GM23248 (cell line): ENCODE measurements at regions not wholly inside any gene's neighbourhood (a gene's known extent, or its start where the extent isn't known, plus 50 kb on each side); places are given as distances from the start of the nearest gene placed in this dataset.

Source experiments
- DNase-seq: peaks from one replicate; pipeline ENCODE4 v3.0.0-alpha.2; 2015
- H2AFZ ChIP-seq: fragments of 200-600 bp; sonication (generic); 2 replicates; pipeline ENCODE4 v1.6.1; 2016; ENCODE audit warnings: antibody characterized with exemption
- H3F3A ChIP-seq: fragments of 200-600 bp; sonication (generic); 2 replicates; pipeline ENCODE4 v1.6.1; 2016; ENCODE audit warnings: mild to moderate bottlenecking, antibody characterized with exemption, mixed run types; ENCODE audit not compliant: insufficient read depth
- H3K27ac ChIP-seq: fragments of 200-600 bp; sonication (generic); 2 replicates; pipeline ENCODE4 v1.5.1; 2016; ENCODE audit warnings: mild to moderate bottlenecking
- H3K27me3 ChIP-seq: fragments of 200-600 bp; sonication (generic); replicated peaks from 2 replicates; pipeline ENCODE4 v1.6.1; 2016; ENCODE audit warnings: mild to moderate bottlenecking; ENCODE audit not compliant: insufficient read depth
- H3K36me3 ChIP-seq: fragments of 200-600 bp; sonication (generic); 2 replicates; pipeline ENCODE4 v1.6.1; 2016; ENCODE audit warnings: low read depth, mild to moderate bottlenecking
- H3K4me1 ChIP-seq: fragments of 200-600 bp; sonication (generic); 2 replicates; pipeline ENCODE4 v1.6.1; 2016; ENCODE audit warnings: mild to moderate bottlenecking; ENCODE audit not compliant: insufficient read depth
- H3K4me2 ChIP-seq: fragments of 200-600 bp; sonication (generic); one replicate; pipeline ENCODE4 v1.6.1; 2016; ENCODE audit warnings: mild to moderate bottlenecking; ENCODE audit not compliant: unreplicated experiment
- H3K4me3 ChIP-seq: fragments of 200-600 bp; sonication (generic); 2 replicates; pipeline ENCODE4 v1.5.1; 2016; ENCODE audit warnings: mild to moderate bottlenecking
- H3K79me2 ChIP-seq: fragments of 200-600 bp; sonication (generic); 2 replicates; pipeline ENCODE4 v1.6.1; 2016; ENCODE audit warnings: mild to moderate bottlenecking; ENCODE audit not compliant: insufficient read depth
- H3K9ac ChIP-seq: fragments of 200-600 bp; sonication (generic); 2 replicates; pipeline ENCODE4 v1.6.1; 2016; ENCODE audit warnings: mild to moderate bottlenecking
- H3K9me2 ChIP-seq: fragments of 200-600 bp; sonication (generic); 2 replicates; pipeline ENCODE4 v1.6.1; 2016; ENCODE audit warnings: mixed run types, mild to moderate bottlenecking, moderate library complexity; ENCODE audit not compliant: insufficient read depth
- H3K9me3 ChIP-seq: fragments of 200-600 bp; sonication (generic); one replicate; pipeline ENCODE4 v1.6.1; 2017; ENCODE audit warnings: low read depth
- H4K20me1 ChIP-seq: fragments of 200-600 bp; sonication (generic); 2 replicates; pipeline ENCODE4 v1.6.0; 2016; ENCODE audit not compliant: insufficient read depth
- EZH2 ChIP-seq: fragments of 200-600 bp; sonication (generic); IDR thresholded peaks from 2 replicates; pipeline ENCODE4 v1.6.1; 2018; ENCODE audit warnings: antibody characterized with exemption, mild to moderate bottlenecking; ENCODE audit not compliant: insufficient read depth, poor library complexity, severe bottlenecking
- EZH2phosphoT487 ChIP-seq: fragments of 200-600 bp; sonication (generic); IDR thresholded peaks from 2 replicates; pipeline ENCODE4 v1.6.1; 2018; ENCODE audit warnings: antibody characterized with exemption, moderate library complexity, mild to moderate bottlenecking, low read depth; ENCODE audit not compliant: insufficient read depth
- WGBS, 2 experiments: methylation state at CpG; one replicate each; pipeline ENCODE4 v1.1.6; 2015 to 2017; ENCODE audit warnings: low lambda C conversion rate in 2 of 2, low coverage in 1 of 2; ENCODE audit errors: missing lambda C conversion rate in 2 of 2; 5-methylcytosine and 5-hydroxymethylcytosine counted together
- in situ Hi-C: fragments of 300-500 bp; cut with MboI; formaldehyde crosslinking; loops from 2 replicates; pipeline ENCODE4 v1.15.0; 2020

- 21 to 23% methylated on average over 3 of the region's 3 CpGs for WGBS, 2 experiments
- H4K20me1 ChIP-seq: no peaks in the 10 kb centered on the region
Observed at GRCh38 chr15:85847031-85847430, 52.3 kb upstream of the KLHL25 start.

GRCh38 chr15:85849946-85850345 lies 55.2 kb upstream of the KLHL25 start:
- H2AFZ ChIP-seq: no peak overlapping the region
- no peaks in the 10 kb centered on the region for H3K36me3 ChIP-seq
- H3K79me2 ChIP-seq: no peaks in the 10 kb centered on the region
- no peaks in the 10 kb centered on the region for H4K20me1 ChIP-seq
- peaks cover 16% of the 10 kb centered on the region for H3K27me3 ChIP-seq
- no peaks in the 10 kb centered on the region for H3K9me3 ChIP-seq
- TF ChIP-seq EZH2: no peak
- no peak for TF ChIP-seq EZH2phosphoT487
- no peak overlapping the region for H3K4me3 ChIP-seq
- no peaks in the 10 kb centered on the region for H3K4me1 ChIP-seq
- DNase-seq: no peak
- no peak overlapping the region for H3K4me2 ChIP-seq
- WGBS, 2 experiments: 79 to 81% methylated on average over 11 of the region's 11 CpGs
- H3K9me2 ChIP-seq: no peaks in the 10 kb centered on the region
- in situ Hi-C loops: loop anchor here (25.0 kb wide), 1 partner anchor 1637 kb away; no protein-coding TSS in a partner anchor
- no peaks in the 10 kb centered on the region for H3F3A ChIP-seq
- no peak overlapping the region for H3K9ac ChIP-seq
- no peak overlapping the region for H3K27ac ChIP-seq

More at GRCh38 chr15:85847031-85847430, 52.3 kb upstream of the KLHL25 start:
- H3K4me3 ChIP-seq: no peak overlapping the region
- H3K9me3 ChIP-seq: no peaks in the 10 kb centered on the region
- no peaks in the 10 kb centered on the region for H3K36me3 ChIP-seq
- in situ Hi-C loops: no loop called here
- H3K27me3 ChIP-seq: peaks cover 12% of the 10 kb centered on the region
- H3K4me2 ChIP-seq: no peak overlapping the region
- H3K9me2 ChIP-seq: no peaks in the 10 kb centered on the region
- no peak for DNase-seq
- H3K27ac ChIP-seq: no peak overlapping the region
- no peaks in the 10 kb centered on the region for H3F3A ChIP-seq
- TF ChIP-seq EZH2phosphoT487: no peak
- TF ChIP-seq EZH2: no peak
- H3K4me1 ChIP-seq: no peaks in the 10 kb centered on the region
- no peaks in the 10 kb centered on the region for H3K79me2 ChIP-seq
- no peak overlapping the region for H2AFZ ChIP-seq
- no peak overlapping the region for H3K9ac ChIP-seq

GRCh38 chr15:85852969-85853368 lies 58.2 kb upstream of the KLHL25 start:
- 35 to 37% methylated on average over 3 of the region's 3 CpGs for WGBS, 2 experiments

GRCh38 chr15:85854345-85855097 lies 59.8 kb upstream of the KLHL25 start:
- TF ChIP-seq EZH2phosphoT487: no peak
- TF ChIP-seq EZH2: no peak
- no peaks in the 10 kb centered on the region for H3K79me2 ChIP-seq
- 31 to 33% methylated on average over 10 to 11 of the region's 11 CpGs for WGBS, 2 experiments
- peaks cover 14% of the 10 kb centered on the region for H3K27me3 ChIP-seq
- H3K4me3 ChIP-seq: no peak overlapping the region
- no peaks in the 10 kb centered on the region for H3K9me2 ChIP-seq
- no peak overlapping the region for H3K9ac ChIP-seq
- H3K36me3 ChIP-seq: no peaks in the 10 kb centered on the region
- H3K9me3 ChIP-seq: no peaks in the 10 kb centered on the region
- DNase-seq: peak; percentile 71
- in situ Hi-C loops: loop anchor here (25.0 kb wide), 1 partner anchor 1633 kb away; no protein-coding TSS in a partner anchor
- H3K27ac ChIP-seq: no peak overlapping the region
- H2AFZ ChIP-seq: no peak overlapping the region
- no peaks in the 10 kb centered on the region for H4K20me1 ChIP-seq
- H3F3A ChIP-seq: no peaks in the 10 kb centered on the region
- no peaks in the 10 kb centered on the region for H3K4me1 ChIP-seq
- no peak overlapping the region for H3K4me2 ChIP-seq

More at GRCh38 chr15:85852969-85853368, 58.2 kb upstream of the KLHL25 start:
- Histone ChIP-seq H3K27me3 (peaks cover 14% of the 10 kb centered on the region), H3K79me2 (no peaks in the 10 kb centered on the region), H4K20me1 (no peaks in the 10 kb centered on the region), H3F3A (no peaks in the 10 kb centered on the region), H3K4me3 (no peak overlapping the region), H3K36me3 (no peaks in the 10 kb centered on the region), H3K4me2 (no peak overlapping the region), H3K9me3 (no peaks in the 10 kb centered on the region), H3K9ac (no peak overlapping the region), H3K27ac (no peak overlapping the region), H2AFZ (no peak overlapping the region), H3K9me2 (no peaks in the 10 kb centered on the region), H3K4me1 (no peaks in the 10 kb centered on the region)
- in situ Hi-C loops: loop anchor here (25.0 kb wide), 1 partner anchor 1634 kb away; no protein-coding TSS in a partner anchor
- TF ChIP-seq EZH2 (no peak), EZH2phosphoT487 (no peak)
- DNase-seq: no peak
